ENCODE measurements at regions not wholly inside any gene's neighbourhood (a gene's known extent, or its start where the extent isn't known, plus 50 kb on each side); places are given as distances from the start of the nearest gene placed in this dataset.

DNA sequence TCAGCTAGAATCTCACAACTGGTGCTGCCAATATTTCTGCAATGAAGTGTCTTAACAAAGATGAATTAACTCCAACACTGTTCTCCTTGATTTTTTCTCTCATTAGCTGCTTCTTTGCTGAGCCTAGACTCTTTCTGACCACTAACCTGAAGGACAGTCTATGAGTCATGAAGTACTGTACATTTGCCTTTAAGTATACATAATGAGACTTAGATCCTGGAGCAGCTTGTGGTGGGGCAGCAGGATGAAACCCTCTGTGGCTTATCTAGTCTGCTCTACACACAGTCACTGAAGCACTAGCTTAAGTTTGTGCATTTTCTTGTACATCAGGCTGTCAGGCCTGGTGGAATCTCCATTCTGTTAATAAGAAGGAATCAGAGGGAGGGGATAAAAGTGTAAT lies 307.4 kb upstream of the SMIM31 start:
- Histone ChIP-seq H3K4me3 (ENCODE audit: low read depth, low read length, poor library complexity, severe bottlenecking) (no peak overlapping the region), H3K4me1 (ENCODE audit: insufficient read depth, low read length, poor library complexity, severe bottlenecking) (no peaks in the 10 kb centered on the region), H3K27ac (ENCODE audit: low read depth, low read length, poor library complexity, severe bottlenecking) (no peak overlapping the region), H3K9me3 (ENCODE audit: low read length) (no peaks in the 10 kb centered on the region), H3K4me2 (ENCODE audit: low read length) (no peak overlapping the region), H3K9me2 (ENCODE audit: insufficient read depth, low read length) (no peaks in the 10 kb centered on the region), H3K79me2 (ENCODE audit: insufficient read depth, low read depth, low read length) (no peaks in the 10 kb centered on the region), H4K20me1 (ENCODE audit: insufficient read depth, low read length) (no peaks in the 10 kb centered on the region), H3K36me3 (ENCODE audit: insufficient read depth, low read length) (no peaks in the 10 kb centered on the region), H2AFZ (ENCODE audit: low read length) (no peak overlapping the region)
- intact Hi-C loops (cut with micrococcal nuclease; ENCODE audit: unreplicated experiment): no loop called here
- TF ChIP-seq CTCF (conservative IDR thresholded peaks at IDR 0.05; ENCODE audit: low read length): no peak
- TF ChIP-seq EZH2phosphoT487 (IDR thresholded peaks at IDR 0.05; ENCODE audit: borderline replicate concordance, low read depth, low read length): no peak
- ChIA-PET POLR2A (interaction anchor here (0.6 to 1.2 kb wide), 5 partner anchors 12 to 162 kb away, joined by 3 to 6 read pairs (median 4); no protein-coding TSS in a partner anchor), CTCF (ENCODE audit: unreplicated experiment) (no interaction called here)
- no TSS peak for BruUV-seq (replicated peaks)
- no peak for DNase-seq (ENCODE audit: low spot score)

DNA sequence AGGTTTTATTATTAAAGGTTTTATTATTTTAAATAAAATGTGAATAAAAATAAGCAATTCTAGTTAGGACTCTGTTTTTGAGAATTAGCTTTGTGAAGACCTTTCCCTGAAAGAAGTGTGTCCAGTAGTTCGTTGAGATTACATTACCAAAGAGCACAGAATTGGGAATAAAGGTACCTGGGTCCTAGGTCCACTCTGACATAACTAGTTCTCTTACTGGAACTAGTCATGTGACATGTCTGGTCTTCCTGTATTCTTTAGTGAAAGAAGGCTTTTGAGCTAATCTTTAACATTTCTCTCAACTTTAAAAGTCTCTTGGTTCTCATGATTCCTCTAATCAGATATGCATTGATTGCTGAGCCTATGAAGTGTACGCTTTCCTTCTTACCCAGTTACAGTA lies 292.0 kb upstream of the SMIM31 start:
- ChIA-PET POLR2A (interaction anchor here (0.6 to 1.2 kb wide), 2 partner anchors 20 to 486 kb away, joined by 3 to 5 read pairs; no protein-coding TSS in a partner anchor), CTCF (ENCODE audit: unreplicated experiment) (no interaction called here)
- Histone ChIP-seq H3K4me3 (ENCODE audit: low read depth, low read length, poor library complexity, severe bottlenecking) (no peak overlapping the region), H2AFZ (ENCODE audit: low read length) (no peak overlapping the region), H3K36me3 (ENCODE audit: insufficient read depth, low read length) (no peaks in the 10 kb centered on the region), H3K4me2 (ENCODE audit: low read length) (no peak overlapping the region), H3K4me1 (ENCODE audit: insufficient read depth, low read length, poor library complexity, severe bottlenecking) (no peaks in the 10 kb centered on the region), H3K27ac (ENCODE audit: low read depth, low read length, poor library complexity, severe bottlenecking) (no peak overlapping the region), H3K9me3 (ENCODE audit: low read length) (no peaks in the 10 kb centered on the region), H3K9me2 (ENCODE audit: insufficient read depth, low read length) (no peaks in the 10 kb centered on the region), H4K20me1 (ENCODE audit: insufficient read depth, low read length) (no peaks in the 10 kb centered on the region), H3K79me2 (ENCODE audit: insufficient read depth, low read depth, low read length) (no peaks in the 10 kb centered on the region)
- no peak for DNase-seq (ENCODE audit: low spot score)
- BruUV-seq (replicated peaks): no TSS peak
- TF ChIP-seq CTCF (conservative IDR thresholded peaks at IDR 0.05; ENCODE audit: low read length): no peak
- no peak for TF ChIP-seq EZH2phosphoT487 (IDR thresholded peaks at IDR 0.05; ENCODE audit: borderline replicate concordance, low read depth, low read length)
- intact Hi-C loops (cut with micrococcal nuclease; ENCODE audit: unreplicated experiment): no loop called here

DNA sequence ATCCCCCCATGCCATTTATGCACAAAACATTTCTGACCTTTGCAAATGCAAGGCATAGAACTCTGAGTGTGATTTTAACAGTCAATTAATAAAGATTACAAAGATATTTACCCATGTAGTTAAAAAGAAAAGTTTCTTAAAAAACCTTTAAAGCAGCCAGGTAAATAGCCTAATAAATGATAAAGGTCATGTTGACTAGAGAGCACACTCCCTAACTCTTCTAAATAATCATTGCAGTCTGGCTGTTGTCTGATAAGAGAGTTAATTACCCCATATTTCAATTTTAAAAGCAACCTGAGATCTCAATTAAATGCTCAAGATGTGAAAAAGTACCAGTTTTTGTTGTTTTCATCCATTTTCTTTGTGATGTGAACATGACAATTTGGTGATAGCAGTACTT lies 291.5 kb upstream of the SMIM31 start:
- POLR2A ChIA-PET: interaction anchor here (0.6 to 1.2 kb wide), 2 partner anchors 20 to 487 kb away, joined by 3 to 5 read pairs; no protein-coding TSS in a partner anchor
- TF ChIP-seq EZH2phosphoT487 (IDR thresholded peaks at IDR 0.05; ENCODE audit: borderline replicate concordance, low read depth, low read length) (no peak), CTCF (conservative IDR thresholded peaks at IDR 0.05; ENCODE audit: low read length) (no peak)
- H3K4me2 ChIP-seq (ENCODE audit: low read length): no peak overlapping the region
- H3K27ac ChIP-seq (ENCODE audit: low read depth, low read length, poor library complexity, severe bottlenecking): no peak overlapping the region
- H3K4me3 ChIP-seq (ENCODE audit: low read depth, low read length, poor library complexity, severe bottlenecking): no peak overlapping the region
- no peaks in the 10 kb centered on the region for H3K36me3 ChIP-seq (ENCODE audit: insufficient read depth, low read length)
- no peaks in the 10 kb centered on the region for H3K4me1 ChIP-seq (ENCODE audit: insufficient read depth, low read length, poor library complexity, severe bottlenecking)
- intact Hi-C loops (cut with micrococcal nuclease; ENCODE audit: unreplicated experiment): no loop called here
- H2AFZ ChIP-seq (ENCODE audit: low read length): no peak overlapping the region
- DNase-seq (ENCODE audit: low spot score): no peak
- no TSS peak for BruUV-seq (replicated peaks)
- CTCF ChIA-PET (ENCODE audit: unreplicated experiment): no interaction called here
- H4K20me1 ChIP-seq (ENCODE audit: insufficient read depth, low read length): no peaks in the 10 kb centered on the region
- H3K9me2 ChIP-seq (ENCODE audit: insufficient read depth, low read length): no peaks in the 10 kb centered on the region
- H3K9me3 ChIP-seq (ENCODE audit: low read length): no peaks in the 10 kb centered on the region
- no peaks in the 10 kb centered on the region for H3K79me2 ChIP-seq (ENCODE audit: insufficient read depth, low read depth, low read length)

Measured in OCI-LY7 (cell line).